ENCODE measurements at regions not wholly inside any gene's neighbourhood (a gene's known extent, or its start where the extent isn't known, plus 50 kb on each side); places are given as distances from the start of the nearest gene placed in this dataset.

- H4K12ac ChIP-seq (ENCODE audit: low read depth, low read length) = no peak overlapping the region
- H3K14ac ChIP-seq (ENCODE audit: low read length) = no peak overlapping the region
- H4K8ac ChIP-seq (ENCODE audit: low read depth, low read length) = no peak overlapping the region
- H3K27me3 ChIP-seq (ENCODE audit: insufficient read depth, low read length) = no peaks in the 10 kb centered on the region
- WGBS (ENCODE audit: extremely low coverage, insufficient coverage, insufficient read length) = no CpG with 5 or more reads among the region's 1 CpG
- H3K4me1 ChIP-seq (ENCODE audit: control insufficient read depth in 1 of 2, insufficient read depth in 2 of 2, low read length in 2 of 2) = no peaks in the 10 kb centered on the region
- H2BK120ac ChIP-seq (ENCODE audit: insufficient read depth, low read length, poor library complexity) = no peak overlapping the region
- H3K4ac ChIP-seq (ENCODE audit: low read depth, low read length) = no peak overlapping the region
- H4K91ac ChIP-seq (ENCODE audit: low read depth, low read length) = no peak overlapping the region
- H3K18ac ChIP-seq (ENCODE audit: low read length) = no peak overlapping the region
- no peak overlapping the region for H3K4me3 ChIP-seq (ENCODE audit: low read depth, low read length)
- H2BK12ac ChIP-seq (ENCODE audit: low read length) = no peak overlapping the region
- H3K27ac ChIP-seq (ENCODE audit: low read depth, low read length) = no peak overlapping the region
- H2AFZ ChIP-seq (ENCODE audit: insufficient read depth, low read length, poor library complexity) = no peak overlapping the region
- DNase-seq = no peak
- H3K9ac ChIP-seq (ENCODE audit: low read length) = no peak overlapping the region
- H3K9me3 ChIP-seq (ENCODE audit: insufficient read depth, low read depth, low read length) = no peaks in the 10 kb centered on the region
- H3K36me3 ChIP-seq (ENCODE audit: control insufficient read depth in 1 of 2, insufficient read depth in 2 of 2, low read length in 2 of 2) = no peaks in the 10 kb centered on the region
- H3K23ac ChIP-seq (ENCODE audit: low read length) = no peak overlapping the region
- H3K79me1 ChIP-seq (ENCODE audit: low read length) = no peaks in the 10 kb centered on the region
- no peak overlapping the region for H3K4me2 ChIP-seq (ENCODE audit: low read length)
- no peaks in the 10 kb centered on the region for H3K79me2 ChIP-seq (ENCODE audit: control insufficient read depth, insufficient read depth, low read length, poor library complexity)
- H2BK5ac ChIP-seq (ENCODE audit: low read depth, low read length, poor library complexity) = no peak overlapping the region
- no peak overlapping the region for H2AK5ac ChIP-seq (ENCODE audit: low read length)
Measured at GRCh38 chr5:84602371-84602771, 217.7 kb upstream of the EDIL3 start.

GRCh38 chr5:84599964-84600363 is 215.3 kb upstream of the EDIL3 start:
- Histone ChIP-seq H3K27me3 (ENCODE audit: insufficient read depth, low read length) (no peaks in the 10 kb centered on the region), H4K8ac (ENCODE audit: low read depth, low read length) (no peak overlapping the region), H3K18ac (ENCODE audit: low read length) (no peak overlapping the region), H3K79me2 (ENCODE audit: control insufficient read depth, insufficient read depth, low read length, poor library complexity) (no peaks in the 10 kb centered on the region), H3K9ac (ENCODE audit: low read length) (no peak overlapping the region), H2AFZ (ENCODE audit: insufficient read depth, low read length, poor library complexity) (no peak overlapping the region), H3K9me3 (ENCODE audit: insufficient read depth, low read depth, low read length) (no peaks in the 10 kb centered on the region), H2BK12ac (ENCODE audit: low read length) (no peak overlapping the region), H2BK120ac (ENCODE audit: insufficient read depth, low read length, poor library complexity) (no peak overlapping the region), H4K91ac (ENCODE audit: low read depth, low read length) (no peak overlapping the region), H3K27ac (ENCODE audit: low read depth, low read length) (no peak overlapping the region), H3K79me1 (ENCODE audit: low read length) (no peaks in the 10 kb centered on the region), H4K12ac (ENCODE audit: low read depth, low read length) (no peak overlapping the region), H2AK5ac (ENCODE audit: low read length) (no peak overlapping the region), H2BK5ac (ENCODE audit: low read depth, low read length, poor library complexity) (no peak overlapping the region), H3K14ac (ENCODE audit: low read length) (no peak overlapping the region), H3K4me2 (ENCODE audit: low read length) (no peak overlapping the region), H3K23ac (ENCODE audit: low read length) (no peak overlapping the region), H3K4me1 (ENCODE audit: control insufficient read depth in 1 of 2, insufficient read depth in 2 of 2, low read length in 2 of 2) (no peaks in the 10 kb centered on the region), H3K4ac (ENCODE audit: low read depth, low read length) (no peak overlapping the region), H3K4me3 (ENCODE audit: low read depth, low read length) (no peak overlapping the region), H3K36me3 (ENCODE audit: control insufficient read depth in 1 of 2, insufficient read depth in 2 of 2, low read length in 2 of 2) (no peaks in the 10 kb centered on the region)
- WGBS (ENCODE audit: extremely low coverage, insufficient coverage, insufficient read length) = no CpG with 5 or more reads among the region's 3 CpGs
- no peak for DNase-seq

- Histone ChIP-seq H3K9ac (ENCODE audit: low read length) (no peak overlapping the region), H3K79me2 (ENCODE audit: control insufficient read depth, insufficient read depth, low read length, poor library complexity) (no peaks in the 10 kb centered on the region), H3K4me2 (ENCODE audit: low read length) (no peak overlapping the region), H2BK5ac (ENCODE audit: low read depth, low read length, poor library complexity) (no peak overlapping the region), H3K18ac (ENCODE audit: low read length) (no peak overlapping the region), H4K91ac (ENCODE audit: low read depth, low read length) (no peak overlapping the region), H4K8ac (ENCODE audit: low read depth, low read length) (no peak overlapping the region), H3K14ac (ENCODE audit: low read length) (no peak overlapping the region), H3K9me3 (ENCODE audit: insufficient read depth, low read depth, low read length) (no peaks in the 10 kb centered on the region), H3K4ac (ENCODE audit: low read depth, low read length) (no peak overlapping the region), H4K12ac (ENCODE audit: low read depth, low read length) (no peak overlapping the region), H3K4me1 (ENCODE audit: control insufficient read depth in 1 of 2, insufficient read depth in 2 of 2, low read length in 2 of 2) (no peaks in the 10 kb centered on the region), H2BK12ac (ENCODE audit: low read length) (no peak overlapping the region), H2AK5ac (ENCODE audit: low read length) (no peak overlapping the region), H3K27ac (ENCODE audit: low read depth, low read length) (no peak overlapping the region), H3K27me3 (ENCODE audit: insufficient read depth, low read length) (no peaks in the 10 kb centered on the region), H3K4me3 (ENCODE audit: low read depth, low read length) (no peak overlapping the region), H3K36me3 (ENCODE audit: control insufficient read depth in 1 of 2, insufficient read depth in 2 of 2, low read length in 2 of 2) (no peaks in the 10 kb centered on the region), H2BK120ac (ENCODE audit: insufficient read depth, low read length, poor library complexity) (no peak overlapping the region), H2AFZ (ENCODE audit: insufficient read depth, low read length, poor library complexity) (no peak overlapping the region), H3K23ac (ENCODE audit: low read length) (no peak overlapping the region), H3K79me1 (ENCODE audit: low read length) (no peaks in the 10 kb centered on the region)
- no peak for DNase-seq
- no CpG with 5 or more reads among the region's 2 CpGs for WGBS (ENCODE audit: extremely low coverage, insufficient coverage, insufficient read length)
Measured at GRCh38 chr5:84597904-84598303, 213.2 kb upstream of the EDIL3 start.

- H3K4ac ChIP-seq (ENCODE audit: low read depth, low read length) = no peak overlapping the region
- no peaks in the 10 kb centered on the region for H3K79me1 ChIP-seq (ENCODE audit: low read length)
- H2BK5ac ChIP-seq (ENCODE audit: low read depth, low read length, poor library complexity) = no peak overlapping the region
- DNase-seq = no peak
- H3K23ac ChIP-seq (ENCODE audit: low read length) = no peak overlapping the region
- no peak overlapping the region for H3K4me3 ChIP-seq (ENCODE audit: low read depth, low read length)
- no peak overlapping the region for H2BK12ac ChIP-seq (ENCODE audit: low read length)
- WGBS (ENCODE audit: extremely low coverage, insufficient coverage, insufficient read length) = no CpG with 5 or more reads among the region's 3 CpGs
- no peak overlapping the region for H3K27ac ChIP-seq (ENCODE audit: low read depth, low read length)
- no peaks in the 10 kb centered on the region for H3K9me3 ChIP-seq (ENCODE audit: insufficient read depth, low read depth, low read length)
- no peak overlapping the region for H2BK120ac ChIP-seq (ENCODE audit: insufficient read depth, low read length, poor library complexity)
- H3K36me3 ChIP-seq (ENCODE audit: control insufficient read depth in 1 of 2, insufficient read depth in 2 of 2, low read length in 2 of 2) = no peaks in the 10 kb centered on the region
- H4K8ac ChIP-seq (ENCODE audit: low read depth, low read length) = no peak overlapping the region
- H4K12ac ChIP-seq (ENCODE audit: low read depth, low read length) = no peak overlapping the region
- no peak overlapping the region for H2AFZ ChIP-seq (ENCODE audit: insufficient read depth, low read length, poor library complexity)
- no peaks in the 10 kb centered on the region for H3K79me2 ChIP-seq (ENCODE audit: control insufficient read depth, insufficient read depth, low read length, poor library complexity)
- no peak overlapping the region for H3K9ac ChIP-seq (ENCODE audit: low read length)
- H4K91ac ChIP-seq (ENCODE audit: low read depth, low read length) = no peak overlapping the region
- H3K18ac ChIP-seq (ENCODE audit: low read length) = no peak overlapping the region
- H3K14ac ChIP-seq (ENCODE audit: low read length) = no peak overlapping the region
- no peak overlapping the region for H2AK5ac ChIP-seq (ENCODE audit: low read length)
- no peaks in the 10 kb centered on the region for H3K27me3 ChIP-seq (ENCODE audit: insufficient read depth, low read length)
- no peaks in the 10 kb centered on the region for H3K4me1 ChIP-seq (ENCODE audit: control insufficient read depth in 1 of 2, insufficient read depth in 2 of 2, low read length in 2 of 2)
- H3K4me2 ChIP-seq (ENCODE audit: low read length) = no peak overlapping the region
Measured at GRCh38 chr5:84590629-84591028, 205.9 kb upstream of the EDIL3 start.

Data from trophoblast cell (in vitro differentiated cells and primary cell).